HFFc6 (cell line): ENCODE measurements at regions not wholly inside any gene's neighbourhood (a gene's known extent, or its start where the extent isn't known, plus 50 kb on each side); places are given as distances from the start of the nearest gene placed in this dataset.

Experiments used
- DNase-seq: peaks from one replicate; pipeline ENCODE4 v3.0.0-alpha.2; 2018
- H3K27ac Mint-ChIP-seq: 2 replicates; pipeline ENCODE4 v1.8.0; 2020; ENCODE audit warnings: mild to moderate bottlenecking, mixed read lengths
- H3K27me3 Mint-ChIP-seq: 2 replicates; pipeline ENCODE4 v1.8.0; 2021; ENCODE audit warnings: mild to moderate bottlenecking, moderate library complexity, mixed read lengths; ENCODE audit not compliant: insufficient read depth
- H3K36me3 Mint-ChIP-seq: 2 replicates; pipeline ENCODE4 v1.8.0; 2021; ENCODE audit warnings: low read depth, mixed read lengths
- H3K4me1 Mint-ChIP-seq: 2 replicates; pipeline ENCODE4 v1.8.0; 2020; ENCODE audit warnings: low read depth, mixed read lengths
- H3K4me3 Mint-ChIP-seq: 2 replicates; pipeline ENCODE4 v1.8.0; 2020; ENCODE audit warnings: mild to moderate bottlenecking, moderate library complexity, mixed read lengths
- H3K9me3 Mint-ChIP-seq: 2 replicates; pipeline ENCODE4 v1.8.0; 2020; ENCODE audit warnings: mild to moderate bottlenecking, mixed read lengths
- CTCF ChIP-seq: fragments of 200-600 bp; sonication (generic); IDR thresholded peaks from 2 replicates; pipeline ENCODE4 v1.5.0; 2021; ENCODE audit warnings: antibody characterized with exemption, mild to moderate bottlenecking

- no peak for TF ChIP-seq CTCF
- H3K4me1 Mint-ChIP-seq: no peaks in the 10 kb centered on the region
- no peaks in the 10 kb centered on the region for H3K27me3 Mint-ChIP-seq
Observed at GRCh38 chr9:28190981-28191380, 617.7 kb upstream of the C9orf72 start.

GRCh38 chr9:28197653-28198052 lies 624.4 kb upstream of the C9orf72 start:
- no peak for TF ChIP-seq CTCF
- H3K4me1 Mint-ChIP-seq: no peaks in the 10 kb centered on the region
- no peak for DNase-seq
- H3K27me3 Mint-ChIP-seq: no peaks in the 10 kb centered on the region
- H3K36me3 Mint-ChIP-seq: no peaks in the 10 kb centered on the region
- H3K9me3 Mint-ChIP-seq: peaks cover 13% of the 10 kb centered on the region
- no peak overlapping the region for H3K4me3 Mint-ChIP-seq
- H3K27ac Mint-ChIP-seq: no peak overlapping the region

More at GRCh38 chr9:28190981-28191380, 617.7 kb upstream of the C9orf72 start:
- no peak for DNase-seq
- H3K4me3 Mint-ChIP-seq: no peak overlapping the region
- no peak overlapping the region for H3K27ac Mint-ChIP-seq
- peaks cover 39% of the 10 kb centered on the region for H3K9me3 Mint-ChIP-seq
- H3K36me3 Mint-ChIP-seq: no peaks in the 10 kb centered on the region

- H3K4me3 Mint-ChIP-seq: no peak overlapping the region
- H3K9me3 Mint-ChIP-seq: peaks cover 16% of the 10 kb centered on the region
- no peak for DNase-seq
- H3K36me3 Mint-ChIP-seq: no peaks in the 10 kb centered on the region
- no peaks in the 10 kb centered on the region for H3K27me3 Mint-ChIP-seq
- no peak overlapping the region for H3K27ac Mint-ChIP-seq
- TF ChIP-seq CTCF: no peak
- no peaks in the 10 kb centered on the region for H3K4me1 Mint-ChIP-seq
Observed at GRCh38 chr9:28203036-28203435, 629.8 kb upstream of the C9orf72 start.

DNA sequence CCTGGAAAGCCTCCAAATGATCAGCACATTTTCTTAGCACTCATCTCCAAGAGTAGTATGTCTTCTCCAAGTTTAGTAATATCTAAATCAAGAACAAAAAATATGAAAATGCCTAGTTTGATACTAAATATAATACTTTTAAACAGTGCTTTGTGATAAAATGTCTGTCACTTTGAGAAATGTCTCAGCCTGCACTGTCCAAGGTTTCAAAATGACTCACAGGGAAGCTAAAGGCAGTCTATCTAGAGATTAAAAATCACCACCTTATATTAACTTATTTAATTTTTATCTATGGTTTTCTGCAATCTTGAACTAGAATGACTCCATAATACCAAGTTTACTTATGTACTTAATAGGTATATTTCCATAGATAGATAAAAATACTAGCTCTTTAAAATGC lies 633.0 kb upstream of the C9orf72 start:
- no peak for TF ChIP-seq CTCF
- no peak overlapping the region for H3K27ac Mint-ChIP-seq
- no peak overlapping the region for H3K4me3 Mint-ChIP-seq
- DNase-seq: no peak
- H3K4me1 Mint-ChIP-seq: no peaks in the 10 kb centered on the region
- no peaks in the 10 kb centered on the region for H3K27me3 Mint-ChIP-seq
- no peaks in the 10 kb centered on the region for H3K36me3 Mint-ChIP-seq
- H3K9me3 Mint-ChIP-seq: peaks cover 16% of the 10 kb centered on the region

- peaks cover 11% of the 10 kb centered on the region for H3K9me3 Mint-ChIP-seq
- H3K4me1 Mint-ChIP-seq: no peaks in the 10 kb centered on the region; the same call in 1 of the 2 replicates
- no peak for DNase-seq
- H3K4me3 Mint-ChIP-seq: no peak overlapping the region
- TF ChIP-seq CTCF: no peak
- no peaks in the 10 kb centered on the region for H3K36me3 Mint-ChIP-seq
- H3K27ac Mint-ChIP-seq: no peak overlapping the region
- H3K27me3 Mint-ChIP-seq: no peaks in the 10 kb centered on the region; the same call in 1 of the 2 replicates
Observed at GRCh38 chr9:28207657-28208056, 634.4 kb upstream of the C9orf72 start.

DNA sequence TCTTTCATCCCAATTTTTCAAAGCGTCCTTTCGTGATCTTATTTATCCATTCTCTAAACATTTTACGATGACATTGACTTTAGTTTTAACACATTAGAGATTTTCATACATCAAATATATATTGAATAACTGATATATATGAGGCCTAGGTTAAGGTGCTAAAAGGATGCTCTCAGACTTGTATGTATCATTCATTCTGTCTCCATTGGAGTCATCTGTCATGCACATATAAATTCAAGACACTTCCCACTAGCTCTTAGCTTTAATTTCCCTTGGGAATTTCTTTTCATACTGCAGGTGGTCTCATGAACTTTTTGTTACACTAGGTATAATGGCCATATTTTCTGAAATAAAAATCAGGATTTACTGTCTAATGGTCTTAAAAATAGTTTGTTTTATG lies 635.8 kb upstream of the C9orf72 start:
- Mint-ChIP-seq H3K36me3 (no peaks in the 10 kb centered on the region), H3K4me3 (no peak overlapping the region), H3K27ac (no peak overlapping the region), H3K9me3 (peaks cover 14% of the 10 kb centered on the region), H3K4me1 (peaks cover 7% of the 10 kb centered on the region; the same call in 1 of the 2 replicates), H3K27me3 (no peaks in the 10 kb centered on the region; the same call in 1 of the 2 replicates)
- no peak for TF ChIP-seq CTCF
- DNase-seq: no peak
